ENCODE measurements at regions not wholly inside any gene's neighbourhood (a gene's known extent, or its start where the extent isn't known, plus 50 kb on each side); places are given as distances from the start of the nearest gene placed in this dataset.

- TF ChIP-seq CTCF (IDR thresholded peaks at IDR 0.05), result no peak
- TF ChIP-seq POLR2AphosphoS5 (IDR thresholded peaks at IDR 0.05), result no peak
- TF ChIP-seq POLR2A (IDR thresholded peaks at IDR 0.05), result no peak
Observed at GRCh38 chr10:29806350-29806788, 171.6 kb upstream of the SVIL start.
